HG02798 (cell line): ENCODE measurements at regions not wholly inside any gene's neighbourhood (a gene's known extent, or its start where the extent isn't known, plus 50 kb on each side); places are given as distances from the start of the nearest gene placed in this dataset.

ENCODE experiments used
- ATAC-seq: cut with Tn5 transposase; IDR thresholded peaks from one replicate; pipeline ENCODE4 v1.9.1; 2021; ENCODE audit warnings: mild to moderate bottlenecking; ENCODE audit not compliant: unreplicated experiment, poor library complexity

DNA sequence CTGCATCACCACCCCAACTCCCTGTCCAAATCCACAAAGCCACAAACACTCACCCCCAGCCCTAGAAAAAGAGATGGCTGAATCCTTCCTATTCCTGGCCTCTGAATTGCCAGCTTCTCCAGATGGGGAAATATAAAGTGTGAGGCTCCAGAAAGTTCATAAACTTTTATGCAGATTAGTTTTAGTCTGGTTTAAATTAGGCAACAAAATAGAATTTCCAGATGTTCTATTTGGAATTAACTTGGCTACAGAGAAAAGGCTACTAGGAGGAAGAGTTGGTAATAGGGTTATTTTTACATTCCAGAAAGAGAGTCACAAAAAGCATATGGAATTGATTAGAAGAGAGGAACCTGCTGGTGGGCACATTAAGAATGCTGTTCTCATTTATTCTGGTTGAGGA is 56.0 kb downstream of the EN1 start:
- no peak for ATAC-seq

DNA sequence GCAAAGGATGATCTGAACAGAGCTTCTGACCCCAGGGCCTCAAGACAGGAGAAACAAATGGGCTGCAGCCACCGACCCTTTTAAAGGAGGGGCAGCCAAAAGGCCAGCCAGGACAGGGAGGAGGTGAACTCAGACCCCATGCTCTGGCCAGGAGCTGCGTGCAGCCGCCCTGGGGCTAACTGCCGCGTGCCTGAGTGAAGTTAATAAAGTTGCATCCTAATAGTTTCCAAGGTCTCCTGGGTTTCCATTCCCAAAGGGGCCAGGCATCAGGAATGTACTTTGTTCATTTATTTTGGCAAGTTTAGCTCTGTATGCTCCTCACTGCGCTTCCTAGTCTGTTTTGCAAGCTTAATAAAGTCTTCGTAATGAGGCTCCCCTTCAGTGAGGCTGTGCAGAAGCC is 60.7 kb downstream of the EN1 start:
- no peak for ATAC-seq

DNA sequence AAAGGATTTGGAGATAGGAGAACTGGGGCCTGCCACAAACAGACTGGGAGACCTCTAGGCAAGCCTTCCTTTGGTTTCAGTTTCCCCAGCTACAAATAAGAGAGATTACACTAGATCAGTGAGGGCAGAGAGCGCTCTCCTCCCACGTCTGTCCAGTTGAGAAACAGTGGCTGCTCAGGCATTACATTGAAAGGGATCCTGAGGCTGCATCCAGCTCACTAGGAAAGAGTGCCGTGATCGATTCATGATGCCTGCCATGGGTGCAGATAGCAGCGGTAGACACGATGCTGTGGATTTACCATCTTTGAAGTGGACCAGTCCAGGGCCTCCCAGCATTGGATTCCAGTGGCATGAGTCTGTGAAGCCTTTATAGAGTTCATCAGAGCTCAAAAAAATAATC is 62.6 kb downstream of the EN1 start:
- ATAC-seq: no peak

DNA sequence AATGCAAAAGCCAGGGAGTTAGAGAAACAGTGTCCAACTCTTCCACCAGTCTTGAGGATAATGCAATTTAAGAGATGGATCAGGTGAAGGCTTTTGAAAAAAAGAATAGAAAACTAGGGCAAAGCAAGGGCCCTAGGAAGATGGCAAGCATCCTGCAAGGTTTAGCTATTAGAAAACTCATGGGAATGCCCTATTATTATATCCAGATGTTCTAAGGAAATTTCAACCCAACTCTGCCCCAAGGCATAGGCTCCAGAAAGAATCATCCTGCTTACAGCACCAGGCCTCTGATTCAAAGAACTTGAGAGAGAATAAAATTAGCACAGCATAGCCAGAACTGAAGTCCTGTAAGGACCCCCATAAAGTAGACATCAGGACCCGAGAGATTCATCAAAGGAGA is 68.1 kb downstream of the EN1 start:
- ATAC-seq: no peak

DNA sequence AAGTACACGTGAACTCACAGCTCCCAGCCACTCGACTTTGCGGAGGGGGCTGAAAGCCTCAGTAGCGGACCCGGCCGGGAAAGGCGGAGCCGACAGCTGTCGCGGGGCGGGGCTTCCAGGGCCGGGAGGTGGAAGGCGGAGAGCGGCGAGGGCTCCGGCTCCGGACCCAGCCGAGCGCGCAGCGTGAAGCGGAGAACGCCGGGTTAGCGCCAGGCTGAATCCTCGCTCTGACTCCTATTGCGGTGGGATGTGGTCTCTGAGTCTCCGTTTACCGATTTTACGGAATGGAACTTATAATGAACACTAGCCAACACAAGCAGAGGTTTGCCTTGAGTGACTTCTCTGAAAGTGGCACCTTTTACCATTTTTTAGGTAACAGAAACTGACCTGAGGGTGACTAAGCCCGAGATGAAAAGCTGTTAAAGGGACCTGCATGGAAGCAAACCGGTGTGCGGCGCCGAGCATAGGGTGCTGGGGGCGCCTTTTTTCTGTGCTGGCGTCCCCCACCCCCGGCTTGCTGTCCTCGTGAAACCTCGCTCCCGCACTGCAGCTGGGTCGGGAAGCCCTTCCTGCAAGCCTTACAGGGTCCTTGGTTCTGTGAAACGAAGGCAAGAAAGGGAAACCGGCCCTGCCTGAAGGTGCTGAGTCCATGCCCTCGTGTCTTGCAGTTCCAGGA is 72.9 kb downstream of the EN1 start:
- no peak for ATAC-seq

DNA sequence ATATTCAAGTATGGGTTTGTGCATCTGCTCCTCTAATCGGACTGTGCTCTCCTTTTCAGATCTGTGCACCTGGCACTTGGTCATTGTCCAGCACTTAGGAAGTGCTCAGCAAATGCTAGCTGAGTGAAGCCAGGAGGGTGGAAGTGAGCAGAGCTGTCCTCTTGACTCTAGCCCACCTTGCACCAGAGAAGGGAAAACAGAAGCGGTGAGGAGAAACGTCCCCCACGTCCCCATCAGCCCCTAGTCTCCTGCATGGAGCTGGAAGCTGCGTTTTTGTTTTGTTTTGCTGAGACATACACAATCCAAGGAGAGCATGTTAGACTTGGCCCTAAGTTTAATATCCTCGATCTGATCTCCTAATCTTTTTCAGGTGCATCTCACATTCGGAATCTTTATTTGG is 73.6 kb downstream of the EN1 start:
- no peak for ATAC-seq

DNA sequence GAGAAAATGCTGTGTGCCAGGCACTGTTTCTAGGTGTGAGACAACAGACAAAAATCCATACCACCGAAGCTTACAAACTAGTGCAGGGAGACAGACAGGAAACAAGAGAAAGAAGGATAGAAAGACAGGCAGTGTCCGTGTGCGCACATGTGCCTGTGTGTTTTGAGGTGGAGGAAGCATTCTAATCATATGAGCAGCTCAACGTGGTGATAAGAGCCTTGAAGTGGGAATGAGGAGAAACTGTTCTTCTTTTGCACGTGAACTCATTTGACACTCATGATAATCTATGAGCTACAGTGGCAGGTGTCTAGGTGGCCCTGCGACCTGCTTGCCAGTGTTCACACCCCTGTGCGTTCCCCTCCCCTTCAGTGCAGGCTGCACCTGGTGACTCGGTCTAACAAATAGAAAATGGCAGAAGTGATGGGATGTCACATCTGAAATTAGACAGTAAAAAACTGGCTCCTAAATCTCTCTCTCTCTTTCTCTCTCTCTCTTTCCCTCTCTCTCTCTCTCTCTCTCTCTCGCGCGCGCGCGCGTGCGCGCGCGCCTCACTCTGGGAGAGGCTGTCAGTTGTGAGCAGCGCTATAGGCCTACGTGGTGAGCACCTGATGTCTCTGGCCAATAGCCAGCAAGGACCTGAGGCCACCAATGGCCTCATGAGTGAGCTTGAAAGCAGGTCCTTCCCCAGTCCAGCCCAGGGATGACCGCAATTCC is 74.8 kb downstream of the EN1 start:
- no peak for ATAC-seq

DNA sequence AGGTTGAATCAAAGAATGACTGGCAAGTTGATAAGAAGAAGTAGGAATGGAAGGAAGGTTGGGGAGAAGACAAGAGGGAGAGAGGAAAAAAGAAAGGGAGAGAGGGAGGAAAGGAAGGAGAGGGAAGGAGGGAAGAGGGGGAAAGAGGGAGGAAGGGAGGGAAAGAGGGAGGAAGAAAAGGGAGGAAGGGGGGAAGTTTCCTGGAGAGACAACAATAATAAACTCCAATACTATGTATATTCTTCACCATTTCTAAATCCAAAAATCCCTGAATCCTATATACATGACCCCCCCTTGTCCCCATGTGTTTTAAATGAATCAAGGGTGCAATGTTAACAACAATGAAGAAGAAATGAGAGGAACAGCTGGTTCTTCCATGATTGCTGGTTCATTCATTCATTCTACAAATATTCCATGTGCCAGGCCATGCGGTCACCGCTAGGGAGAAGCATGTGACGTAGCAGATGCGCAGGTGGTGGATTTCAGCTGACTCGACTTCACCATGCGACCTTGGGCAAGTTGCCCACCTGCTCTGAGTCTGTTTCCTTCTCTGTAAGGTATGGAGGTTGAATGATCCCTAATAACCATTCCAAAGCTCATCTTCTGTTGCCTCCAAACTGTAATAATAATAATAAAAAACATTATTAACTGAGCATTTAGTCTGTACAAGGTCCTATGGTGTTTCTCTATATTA is 77.6 kb downstream of the EN1 start:
- ATAC-seq: no peak

DNA sequence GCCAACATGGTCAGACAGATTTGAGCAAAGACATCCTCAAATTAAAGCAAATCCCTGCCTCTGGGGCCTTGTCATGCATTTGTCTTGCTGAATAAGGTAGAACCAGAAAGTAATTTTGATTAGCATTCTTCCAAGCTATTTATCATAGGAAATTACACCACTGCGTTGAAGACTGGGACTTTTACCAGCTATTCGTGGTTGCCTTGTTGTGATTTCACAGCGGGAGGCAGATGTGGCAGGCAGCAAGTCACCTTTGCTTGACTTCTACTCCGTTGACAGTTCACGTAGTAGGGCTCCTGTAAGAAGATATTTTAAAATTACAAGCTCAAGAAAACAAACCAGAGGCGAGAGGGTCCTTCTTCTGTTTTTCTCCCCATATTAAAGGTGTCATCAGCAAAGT is 80.6 kb downstream of the EN1 start:
- no peak for ATAC-seq

DNA sequence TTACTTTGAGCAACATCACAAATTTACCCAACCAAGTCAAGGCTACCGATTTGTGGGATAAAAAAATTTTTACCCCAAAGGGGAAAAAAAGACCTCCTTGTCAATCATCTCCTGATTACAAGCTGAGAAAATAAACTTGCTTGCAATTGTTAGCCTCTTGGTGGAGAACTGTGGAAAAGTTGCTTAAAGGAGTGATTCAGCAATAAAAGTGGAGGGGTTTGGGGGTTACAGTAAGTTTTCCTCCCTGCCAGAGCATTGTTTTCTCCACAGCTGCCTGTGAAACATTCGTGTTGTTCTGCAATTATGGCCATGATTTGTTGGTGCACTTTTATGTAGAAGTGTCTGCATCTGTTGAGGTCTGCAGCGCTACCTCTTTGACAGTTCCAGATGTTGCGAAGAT is 82.6 kb downstream of the EN1 start:
- no peak for ATAC-seq

DNA sequence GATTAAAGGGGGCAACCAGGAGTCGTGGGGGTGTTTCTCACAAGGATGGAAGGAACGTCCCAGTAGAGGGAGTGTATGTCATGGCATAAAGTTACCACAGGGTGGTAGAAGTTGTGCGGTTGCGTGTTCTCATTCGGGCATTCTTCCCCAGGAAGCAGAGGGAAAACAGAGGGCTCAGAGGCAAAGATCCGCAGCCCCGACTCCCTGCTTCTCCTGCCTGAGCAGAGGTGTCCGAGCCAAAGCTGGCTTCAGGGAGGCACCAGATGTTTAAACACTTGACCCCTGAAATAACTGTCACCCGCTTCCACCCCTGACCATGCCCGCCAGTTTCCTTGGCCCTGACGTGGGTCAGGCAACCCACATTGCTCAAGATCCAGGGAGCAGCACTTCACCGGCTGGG is 83.7 kb downstream of the EN1 start:
- ATAC-seq: no peak

DNA sequence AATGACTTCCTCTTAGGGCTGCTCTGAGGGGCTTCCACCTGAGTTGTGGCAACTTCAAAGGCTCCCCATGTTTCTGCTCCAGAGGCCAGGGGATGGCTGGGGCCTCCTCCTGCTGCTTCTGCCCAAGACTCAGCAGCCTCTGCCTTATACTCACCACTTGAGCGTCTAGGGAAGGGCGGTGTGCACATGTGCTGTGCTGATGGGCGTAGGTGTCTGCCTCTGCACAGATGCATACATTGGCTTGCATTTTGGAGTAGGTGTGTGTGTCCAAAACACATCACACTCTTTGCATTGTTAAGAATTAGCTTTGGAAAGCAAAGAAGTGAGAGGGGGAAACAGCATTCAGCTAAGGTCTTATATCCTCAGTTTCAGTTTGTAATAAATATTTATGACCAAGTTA is 85.2 kb downstream of the EN1 start:
- no peak for ATAC-seq

DNA sequence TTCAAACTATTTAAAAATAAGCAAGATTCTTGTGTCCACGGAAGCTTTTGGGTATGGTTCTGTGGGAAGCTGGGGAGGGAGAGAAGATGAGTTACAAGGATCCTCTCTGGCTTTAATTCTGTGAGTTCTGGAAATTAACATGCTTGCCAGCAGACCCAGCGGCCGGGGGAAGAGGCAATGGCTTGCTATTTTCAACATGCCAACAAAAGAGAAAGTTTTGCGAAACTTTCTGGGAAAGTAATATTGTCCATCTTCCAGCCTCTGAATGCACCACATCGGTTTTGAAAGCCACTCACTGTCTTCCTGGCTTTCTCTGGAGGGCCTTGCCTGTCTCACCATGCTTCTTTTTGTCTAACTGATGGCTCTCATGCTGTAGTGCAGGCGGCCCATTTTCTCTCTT is 85.7 kb downstream of the EN1 start:
- ATAC-seq: no peak

DNA sequence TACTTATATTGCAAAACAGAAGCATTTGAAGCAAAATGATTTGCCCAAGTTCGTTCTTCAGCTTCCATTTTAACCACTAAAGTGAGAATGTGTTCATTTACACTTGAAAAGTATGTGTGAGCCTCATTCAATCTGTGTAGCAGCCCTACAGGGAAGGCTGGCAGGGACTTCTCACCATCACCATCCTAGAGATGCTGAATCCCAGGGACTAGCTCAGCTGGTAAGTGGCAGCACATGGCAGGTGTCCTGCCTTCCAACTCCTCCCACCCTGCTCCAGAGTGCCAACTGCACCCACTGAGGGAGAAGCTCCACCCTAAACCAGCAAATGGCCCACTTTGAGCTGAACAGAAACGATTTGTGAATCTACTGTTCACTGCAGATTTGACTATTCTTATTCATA is 91.5 kb downstream of the EN1 start:
- no peak for ATAC-seq

DNA sequence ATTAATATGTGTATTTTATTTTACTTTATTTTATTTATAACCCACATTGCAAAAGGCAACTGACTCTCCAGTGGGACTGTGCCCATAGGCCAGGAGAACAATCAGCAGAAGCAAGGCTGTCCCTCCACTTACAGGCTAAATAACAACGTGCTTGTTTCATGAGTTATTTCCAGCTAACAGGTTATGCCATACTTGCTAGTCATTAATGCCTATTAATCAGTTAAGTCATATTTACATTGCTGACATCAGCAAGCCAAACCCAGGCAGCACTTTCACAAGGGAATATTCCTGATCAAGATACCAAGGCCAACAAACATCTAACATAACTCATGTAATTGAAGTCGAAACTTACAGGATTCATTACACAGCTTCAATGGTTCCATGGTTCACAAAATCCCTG is 92.1 kb downstream of the EN1 start:
- no peak for ATAC-seq

DNA sequence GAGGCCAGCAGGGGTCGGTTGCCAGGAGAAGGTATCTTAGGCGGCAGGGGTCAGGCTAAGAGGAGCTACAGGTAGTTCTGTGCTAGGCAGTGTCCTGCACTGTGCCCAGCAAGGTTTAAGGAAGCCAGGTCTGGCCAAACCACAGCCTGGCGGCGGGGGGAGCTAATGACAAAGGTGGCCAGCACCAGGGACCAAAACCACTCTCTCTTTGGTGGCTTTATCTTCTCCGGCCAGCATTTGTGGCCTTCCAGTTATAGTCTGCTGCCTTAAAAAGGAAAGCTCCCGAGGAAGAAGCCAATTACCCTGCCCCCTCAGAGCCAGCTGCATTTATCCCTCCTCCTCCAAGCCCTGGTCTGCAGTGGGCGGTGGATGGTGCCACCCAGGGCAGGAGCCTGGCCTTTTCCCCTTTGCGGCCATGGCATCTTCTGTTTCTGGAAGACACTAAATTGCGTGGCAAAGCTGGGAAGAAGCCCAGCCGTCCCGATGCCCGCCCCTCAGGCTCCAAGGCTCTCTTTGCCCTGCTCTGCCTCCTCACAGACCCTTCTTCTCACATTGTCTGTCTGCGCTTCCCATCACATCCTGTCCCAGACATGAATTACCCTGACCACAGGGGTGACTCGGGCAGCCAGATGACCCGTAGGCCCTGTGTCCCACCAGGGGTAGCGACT is 94.6 kb downstream of the EN1 start:
- ATAC-seq: no peak

DNA sequence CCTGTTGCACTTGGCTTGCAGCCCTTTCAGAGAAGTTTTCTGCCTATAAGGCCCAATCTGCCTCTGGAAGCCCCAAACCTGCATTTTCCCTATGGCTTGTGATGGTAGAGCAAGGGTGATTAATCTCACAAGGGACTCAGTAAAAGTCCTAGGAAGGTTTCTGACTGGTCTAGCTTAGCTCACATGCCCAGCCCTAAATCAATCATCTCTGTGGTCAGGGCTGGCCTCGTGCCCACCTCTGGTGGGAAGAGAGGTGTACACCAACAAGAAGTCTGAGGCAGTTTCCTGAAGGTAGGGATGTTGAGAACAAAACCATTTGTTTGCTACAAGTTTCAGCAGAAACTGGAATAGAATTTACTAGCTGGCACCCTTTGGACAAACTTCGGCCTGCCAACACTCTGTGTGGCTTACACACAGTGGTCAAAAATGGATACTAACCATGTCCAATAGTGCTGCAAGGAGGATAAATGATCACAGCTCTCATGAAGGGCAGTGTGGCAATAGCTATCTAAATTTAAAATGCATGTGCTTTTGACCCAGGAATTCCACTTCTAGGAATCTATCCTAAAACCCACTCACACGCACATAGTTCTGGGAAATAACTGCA is 96.4 kb downstream of the EN1 start:
- no peak for ATAC-seq

DNA sequence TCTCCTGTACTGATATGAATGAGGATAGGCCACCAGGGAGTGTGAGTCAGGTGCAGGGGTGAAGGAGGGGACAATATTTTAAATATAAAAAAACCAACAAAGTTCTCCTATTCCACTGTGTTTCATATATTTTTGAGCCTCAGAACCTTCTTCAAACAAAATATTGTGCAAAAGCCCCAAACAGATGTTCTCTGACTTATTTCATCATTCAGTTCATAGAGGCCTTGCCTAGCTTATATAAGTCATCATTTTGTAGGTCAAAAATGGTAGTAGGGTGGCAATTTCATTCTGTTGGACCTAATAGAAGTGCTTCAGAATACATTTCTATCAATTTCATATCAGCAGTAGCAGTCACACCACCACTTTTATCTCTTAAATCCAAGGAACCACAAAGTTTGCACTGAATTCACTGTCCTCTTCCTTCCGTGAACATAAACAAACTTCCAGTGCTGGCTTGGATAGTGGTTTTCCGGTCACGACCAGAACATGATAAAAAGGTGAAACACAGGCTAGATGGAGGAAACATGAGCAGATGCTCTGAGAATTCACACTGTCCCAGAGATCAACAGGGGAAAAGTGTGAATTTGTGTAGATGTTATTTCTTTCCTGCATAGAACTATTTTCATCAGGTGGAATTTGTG is 99.1 kb downstream of the EN1 start:
- no peak for ATAC-seq

DNA sequence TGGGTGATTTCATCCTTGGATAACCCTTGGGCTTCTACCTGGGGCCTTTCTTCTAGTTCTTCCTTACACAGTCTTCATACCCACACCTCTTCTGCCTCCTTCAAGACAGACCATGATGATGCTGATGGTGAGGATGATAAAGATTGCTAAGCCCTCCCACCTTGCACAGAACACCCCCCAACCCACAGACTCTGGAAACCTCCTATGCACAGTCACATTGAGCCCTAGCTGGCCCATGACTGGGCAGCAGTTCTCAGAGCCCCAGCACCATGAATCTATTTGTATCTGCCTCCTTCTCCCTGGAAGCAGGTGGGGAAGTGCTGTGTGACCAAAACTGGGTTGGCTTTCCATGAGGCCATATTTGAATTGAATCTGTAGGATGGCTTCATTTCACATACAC is 99.8 kb downstream of the EN1 start:
- no peak for ATAC-seq

DNA sequence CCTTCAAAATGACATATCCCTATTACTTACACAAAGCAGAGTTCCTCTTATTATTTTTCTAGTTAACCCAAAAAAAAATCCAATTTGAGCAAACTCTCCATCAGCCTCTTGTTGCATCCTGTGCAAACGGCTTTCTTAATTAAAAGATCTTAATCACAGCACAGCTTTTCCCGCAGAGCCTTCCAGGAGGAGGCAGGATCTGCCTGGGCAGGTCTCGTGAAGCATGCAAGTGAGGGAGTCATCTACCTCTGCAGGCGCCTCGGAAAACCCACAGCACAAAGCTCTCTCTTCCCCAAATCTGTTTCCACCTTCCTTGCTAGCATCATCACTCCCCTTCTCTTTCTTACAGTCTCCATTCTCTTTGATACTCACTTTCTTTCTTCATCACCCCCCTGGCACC is 100.4 kb downstream of the EN1 start:
- no peak for ATAC-seq
